Right ventricle myocardium superior (tissue), 1 donor: ENCODE measurements at regions not wholly inside any gene's neighbourhood (a gene's known extent, or its start where the extent isn't known, plus 50 kb on each side); places are given as distances from the start of the nearest gene placed in this dataset.

Source experiments
- ATAC-seq: fragments of 200-7000 bp; cut with Tn5 transposase; one replicate; pipeline ENCODE4 v1.9.1; 2020; ENCODE audit warnings: mild to moderate bottlenecking; ENCODE audit not compliant: poor library complexity
- DNase-seq: peaks from one replicate; pipeline ENCODE4 v3.0.0-alpha.2; 2020
- intact Hi-C: fragments of 100-400 bp; cut with DNase I; formaldehyde crosslinking; loops from one replicate; pipeline ENCODE4 v1.11.2; 2022
- donor health status: DM: no; HTN: yes; CAD: no; lungs with severe emphysema.

- intact Hi-C loops: no loop called here
- DNase-seq: no peak
- ATAC-seq: no peak
Observed at GRCh38 chr5:120231563-120231962, 232.5 kb upstream of the PRR16 start.

- no peak for DNase-seq
- ATAC-seq: no peak
- intact Hi-C loops: no loop called here
Observed at GRCh38 chr5:120236360-120236759, 227.7 kb upstream of the PRR16 start.

DNA sequence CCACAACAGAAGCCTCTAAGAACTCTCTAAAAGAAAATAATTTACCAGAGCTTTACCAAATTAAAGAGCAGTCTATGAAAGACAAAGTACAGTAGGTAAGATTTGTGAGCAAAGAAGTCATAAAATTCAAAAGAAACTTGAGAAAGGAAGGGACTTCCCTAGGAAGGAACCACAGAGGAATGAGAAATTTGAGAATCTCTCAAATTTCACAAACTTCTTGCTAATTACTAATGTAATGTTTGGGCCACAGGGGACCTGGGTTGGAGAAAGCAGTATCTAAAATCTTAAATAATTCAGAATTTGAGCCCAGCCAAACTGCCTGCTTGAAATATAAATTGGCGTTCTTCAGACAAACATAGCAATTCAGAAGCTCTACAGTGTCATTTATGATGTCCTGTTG lies 225.0 kb upstream of the PRR16 start:
- intact Hi-C loops: no loop called here
- no peak for ATAC-seq
- no peak for DNase-seq

- ATAC-seq (no peak), DNase-seq (no peak)
- intact Hi-C loops: no loop called here
Observed at GRCh38 chr5:120240706-120241105, 223.4 kb upstream of the PRR16 start.

- DNase-seq (no peak), ATAC-seq (peak; percentile 57)
- intact Hi-C loops: no loop called here
Observed at GRCh38 chr5:120241400-120241799, 222.7 kb upstream of the PRR16 start.

GRCh38 chr5:120251898-120252297 lies 212.2 kb upstream of the PRR16 start:
- intact Hi-C loops: no loop called here
- ATAC-seq: no peak
- no peak for DNase-seq

DNA sequence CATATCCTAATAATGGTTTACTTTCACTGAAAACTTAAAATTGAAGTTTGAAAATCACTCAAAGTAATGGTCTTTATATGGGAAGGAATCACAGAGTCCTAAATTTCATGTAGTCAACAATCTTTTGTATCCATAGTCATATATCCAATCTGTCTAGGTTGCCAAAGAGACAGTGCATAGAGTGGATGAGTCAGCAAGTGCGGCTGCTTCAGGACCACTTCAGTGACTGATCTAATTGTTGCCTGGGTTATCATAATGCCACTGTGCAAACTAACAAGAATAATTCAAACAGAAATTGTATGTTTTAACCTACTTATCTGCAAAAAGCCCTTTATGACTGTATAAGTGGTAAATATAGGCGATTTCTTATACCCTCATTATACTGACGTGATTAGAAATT lies 211.3 kb upstream of the PRR16 start:
- no peak for DNase-seq
- no peak for ATAC-seq
- intact Hi-C loops: no loop called here

DNA sequence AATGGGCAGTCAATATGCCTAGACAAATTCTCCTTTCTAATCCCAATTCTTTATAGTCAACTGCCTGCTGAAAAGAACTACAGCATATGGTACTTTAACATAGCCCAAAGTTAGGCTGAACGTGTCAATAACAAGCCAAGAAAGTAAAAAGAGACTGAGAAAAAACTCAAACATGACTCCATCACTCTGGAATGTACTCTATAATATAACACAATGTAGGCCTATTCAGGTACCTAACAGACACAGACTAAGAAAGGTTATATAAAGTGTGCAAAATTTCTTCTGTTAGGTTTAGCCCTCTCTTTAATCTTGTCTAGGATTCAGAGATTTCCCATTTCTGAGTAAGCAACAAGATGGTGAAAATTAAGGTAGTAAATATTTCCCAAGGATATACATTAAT lies 209.7 kb upstream of the PRR16 start:
- intact Hi-C loops: no loop called here
- DNase-seq (no peak), ATAC-seq (no peak)

- no peak for DNase-seq
- ATAC-seq: no peak
- intact Hi-C loops: no loop called here
Observed at GRCh38 chr5:120255214-120255613, 208.9 kb upstream of the PRR16 start.

DNA sequence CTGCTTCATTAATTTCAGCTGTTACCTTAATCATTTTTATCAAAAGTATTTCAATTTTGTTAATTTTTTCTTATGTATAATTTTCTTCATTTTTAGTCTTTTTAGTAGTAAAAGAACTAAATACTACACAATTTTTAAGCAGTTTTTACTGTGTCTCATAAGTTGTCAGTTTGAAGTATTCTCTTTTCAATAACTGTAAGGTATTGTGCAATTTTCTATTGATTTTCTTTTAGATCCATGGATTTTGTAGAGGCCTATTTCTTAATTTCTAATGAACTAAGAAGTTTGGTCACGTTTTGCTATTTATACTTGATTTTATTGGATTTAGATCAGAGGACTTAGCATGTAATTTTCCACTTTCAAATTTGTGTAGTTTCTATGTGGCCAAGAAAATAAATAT lies 207.7 kb upstream of the PRR16 start:
- intact Hi-C loops: no loop called here
- DNase-seq (no peak), ATAC-seq (no peak)

DNA sequence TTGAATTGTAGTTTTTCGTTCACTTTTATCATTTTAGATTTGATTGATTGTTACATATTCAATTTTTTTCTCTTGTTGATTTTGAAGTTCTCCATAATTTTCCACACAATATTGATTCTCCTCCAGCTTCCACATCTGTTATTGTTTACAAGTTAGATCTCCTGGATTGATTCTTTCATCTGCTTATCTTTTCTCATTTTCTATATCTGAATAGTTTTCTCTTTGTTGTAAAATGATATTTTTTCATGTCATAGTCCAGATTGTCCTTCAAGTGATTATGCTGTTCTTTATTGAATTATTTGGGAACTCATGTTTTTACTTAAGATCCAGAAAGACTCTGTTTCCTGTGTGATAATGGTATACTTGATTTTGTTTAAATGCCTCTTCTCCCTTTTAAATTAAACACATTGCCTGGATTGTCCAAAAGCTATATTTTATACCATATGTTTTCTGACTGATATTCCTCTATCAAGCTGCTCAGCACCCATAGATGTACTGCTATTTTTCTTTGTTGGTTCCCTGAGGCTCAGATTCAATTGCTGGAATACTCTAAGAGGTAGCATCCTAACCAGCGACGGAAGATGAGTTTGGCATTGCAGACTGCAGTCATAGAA lies 206.6 kb upstream of the PRR16 start:
- ATAC-seq (no peak), DNase-seq (no peak)
- intact Hi-C loops: no loop called here

DNA sequence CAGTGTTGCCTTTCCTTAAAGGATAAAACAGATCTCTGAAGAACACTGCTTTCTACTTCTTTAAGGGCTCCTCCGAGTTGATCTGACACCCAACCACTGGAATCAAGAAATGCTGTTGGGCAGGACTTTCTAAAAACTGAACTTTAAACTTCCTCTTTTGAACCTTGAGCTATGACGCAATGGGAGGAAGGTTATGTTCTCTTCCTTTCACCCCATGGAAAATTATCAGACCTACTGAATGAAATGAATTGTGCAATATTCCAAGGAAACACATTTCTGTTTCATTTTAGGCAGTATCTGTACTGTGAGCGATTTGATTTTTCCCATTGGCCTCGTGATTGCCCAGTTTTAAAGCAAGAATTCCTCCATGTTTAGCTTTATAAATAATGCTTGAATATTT lies 206.0 kb upstream of the PRR16 start:
- intact Hi-C loops: no loop called here
- DNase-seq (no peak), ATAC-seq (peak; percentile 87)

DNA sequence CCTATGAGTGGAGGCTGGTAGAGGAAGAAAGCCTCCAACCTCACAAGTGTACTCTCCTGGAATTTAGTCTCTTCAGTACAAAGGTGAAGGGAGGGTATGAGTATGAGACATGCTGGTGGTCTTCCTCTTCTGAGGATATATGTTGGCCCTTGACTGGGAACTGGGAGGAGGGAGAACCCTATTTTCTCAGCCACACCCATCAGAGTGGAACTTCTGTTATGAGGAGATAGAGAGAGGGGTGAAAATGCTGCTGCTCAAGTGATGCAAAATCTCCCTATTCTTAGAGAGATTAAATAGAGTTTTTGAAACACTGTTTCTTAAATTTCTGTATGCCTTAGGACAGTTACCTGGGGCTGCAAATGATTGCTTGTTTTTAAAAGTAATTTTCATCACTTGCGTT lies 203.4 kb upstream of the PRR16 start:
- DNase-seq (no peak), ATAC-seq (no peak)
- intact Hi-C loops: no loop called here

- intact Hi-C loops: no loop called here
- ATAC-seq: no peak
- no peak for DNase-seq
Observed at GRCh38 chr5:120270498-120270897, 193.6 kb upstream of the PRR16 start.

DNA sequence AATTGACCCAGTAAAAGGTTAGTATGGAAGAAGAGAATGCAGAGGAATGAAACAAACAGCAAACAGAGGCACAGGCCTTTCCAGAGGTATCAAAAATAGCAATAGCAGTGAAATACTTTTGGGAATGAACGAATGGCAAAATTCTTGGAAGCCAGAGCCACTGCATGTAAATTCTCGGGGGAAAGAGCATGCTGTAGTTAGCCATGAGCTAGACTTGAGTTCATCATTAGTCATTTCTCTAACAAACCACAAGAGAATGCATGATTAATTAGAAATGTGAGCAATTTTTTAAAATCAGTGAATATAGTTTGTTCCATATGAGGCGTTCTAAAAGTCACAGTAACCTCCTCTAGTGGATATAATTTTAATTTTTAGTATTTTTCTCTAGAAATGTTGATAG lies 170.3 kb upstream of the PRR16 start:
- intact Hi-C loops: no loop called here
- ATAC-seq (no peak), DNase-seq (no peak)

GRCh38 chr5:120297616-120298015 lies 166.5 kb upstream of the PRR16 start:
- intact Hi-C loops: no loop called here
- DNase-seq (no peak), ATAC-seq (no peak)

DNA sequence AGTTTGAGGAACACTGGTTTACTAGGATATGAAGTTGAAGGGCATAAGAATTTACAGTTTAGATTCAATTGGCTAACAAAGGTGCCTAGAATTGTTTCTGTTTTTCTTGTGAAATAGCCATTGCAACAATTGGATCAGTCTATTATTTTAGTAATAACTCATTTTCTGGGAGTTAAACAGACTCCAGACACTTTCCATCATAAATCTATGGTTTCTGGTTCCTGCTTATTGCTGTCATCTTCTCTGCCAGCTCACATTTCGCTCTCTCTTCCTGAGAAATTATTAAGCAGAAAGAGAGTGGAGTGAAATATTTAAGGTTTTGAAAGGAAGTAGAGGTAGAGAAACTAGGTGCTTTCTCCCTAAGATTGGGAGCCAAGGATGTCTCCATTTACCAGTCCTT lies 165.1 kb upstream of the PRR16 start:
- DNase-seq (no peak), ATAC-seq (no peak)
- intact Hi-C loops: no loop called here

GRCh38 chr5:120304663-120305062 lies 159.4 kb upstream of the PRR16 start:
- intact Hi-C loops: no loop called here
- no peak for ATAC-seq
- no peak for DNase-seq

- ATAC-seq (no peak), DNase-seq (no peak)
- intact Hi-C loops: no loop called here
Observed at GRCh38 chr5:120306303-120306702, 157.8 kb upstream of the PRR16 start.

GRCh38 chr5:120314191-120314590 lies 149.9 kb upstream of the PRR16 start:
- intact Hi-C loops: no loop called here
- DNase-seq (no peak), ATAC-seq (no peak)

DNA sequence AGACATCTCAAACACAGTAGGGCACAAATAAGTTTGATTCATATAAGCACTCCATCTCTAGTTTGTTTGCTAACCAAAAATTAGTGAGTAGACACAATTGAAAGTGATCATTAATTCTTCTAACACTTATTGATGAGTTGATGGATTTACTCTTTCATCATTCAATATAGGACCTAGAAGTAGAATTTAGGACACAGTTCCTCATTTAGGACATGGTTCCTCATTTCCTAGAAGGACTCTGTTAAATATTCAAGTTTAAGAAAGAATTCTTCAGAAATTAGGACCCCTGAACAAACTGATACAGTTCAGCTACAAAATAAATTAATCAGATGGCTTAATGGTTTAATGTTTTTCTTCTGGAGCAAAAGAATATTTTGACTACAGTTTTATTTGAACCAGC lies 143.5 kb upstream of the PRR16 start:
- DNase-seq (no peak), ATAC-seq (no peak)
- intact Hi-C loops: no loop called here

GRCh38 chr5:120326651-120327050 lies 137.4 kb upstream of the PRR16 start:
- intact Hi-C loops: no loop called here
- DNase-seq (no peak), ATAC-seq (no peak)
